NCI-H2196 (cell line): ENCODE measurements at regions not wholly inside any gene's neighbourhood (a gene's known extent, or its start where the extent isn't known, plus 50 kb on each side); places are given as distances from the start of the nearest gene placed in this dataset.

Experiments used
- DNase-seq: peaks from one replicate; lab custom pipeline; 2025; ENCODE audit not compliant: unreplicated experiment; lab: John Stamatoyannopoulos, UW

DNA sequence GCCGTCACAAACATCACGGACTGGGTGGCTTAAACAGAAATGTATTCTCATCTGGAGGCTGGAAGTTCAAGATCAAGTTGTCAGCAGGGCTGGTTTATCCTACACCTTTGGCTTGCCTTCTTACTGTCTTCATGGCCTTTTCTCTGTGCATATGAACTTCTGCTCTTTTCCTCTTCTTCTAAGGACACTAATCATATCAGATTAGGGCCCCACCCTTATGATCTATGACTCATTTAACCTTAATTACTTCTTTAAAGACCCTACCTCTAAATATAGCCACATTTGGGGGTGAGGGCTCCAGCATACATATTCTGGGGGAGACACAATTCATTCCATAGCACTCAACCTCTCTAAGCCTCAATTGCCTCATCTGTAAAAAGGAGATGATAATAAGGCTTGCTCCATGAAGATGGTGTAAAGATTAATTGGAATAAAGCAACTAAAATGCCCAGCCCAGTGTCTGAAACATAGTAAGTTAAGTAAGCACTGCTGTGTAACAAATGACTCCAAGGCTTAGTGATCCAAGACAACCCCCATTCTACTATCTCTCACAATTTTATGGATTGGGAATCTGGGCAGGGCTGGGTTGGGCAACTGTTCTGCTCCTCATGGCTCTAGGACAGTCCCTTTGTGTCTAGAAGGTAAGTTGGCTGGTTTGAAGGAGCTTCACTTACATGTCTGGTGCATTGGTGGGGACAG, 119.8 kb downstream of the BANF2 start:
- no peak for DNase-seq

DNA sequence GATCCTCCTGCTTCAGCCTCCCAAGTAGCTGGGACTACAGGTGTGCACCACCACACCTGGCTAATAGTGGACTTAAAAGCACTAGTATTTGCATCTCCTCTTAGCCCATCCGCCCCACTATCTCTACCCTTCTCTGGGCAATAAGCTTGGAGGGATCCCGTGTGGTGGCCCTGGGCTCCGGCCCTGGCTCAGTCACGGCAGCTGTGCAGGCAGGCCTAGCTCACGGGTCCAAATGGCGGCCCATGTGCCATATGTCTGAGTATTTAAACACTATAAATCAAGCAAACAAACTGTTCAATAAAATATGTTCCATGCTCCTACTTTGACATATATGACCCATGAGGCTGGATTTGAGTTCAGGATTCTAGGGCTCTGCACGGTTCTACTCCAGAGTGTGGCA, 118.4 kb downstream of the BANF2 start:
- no peak for DNase-seq

DNA sequence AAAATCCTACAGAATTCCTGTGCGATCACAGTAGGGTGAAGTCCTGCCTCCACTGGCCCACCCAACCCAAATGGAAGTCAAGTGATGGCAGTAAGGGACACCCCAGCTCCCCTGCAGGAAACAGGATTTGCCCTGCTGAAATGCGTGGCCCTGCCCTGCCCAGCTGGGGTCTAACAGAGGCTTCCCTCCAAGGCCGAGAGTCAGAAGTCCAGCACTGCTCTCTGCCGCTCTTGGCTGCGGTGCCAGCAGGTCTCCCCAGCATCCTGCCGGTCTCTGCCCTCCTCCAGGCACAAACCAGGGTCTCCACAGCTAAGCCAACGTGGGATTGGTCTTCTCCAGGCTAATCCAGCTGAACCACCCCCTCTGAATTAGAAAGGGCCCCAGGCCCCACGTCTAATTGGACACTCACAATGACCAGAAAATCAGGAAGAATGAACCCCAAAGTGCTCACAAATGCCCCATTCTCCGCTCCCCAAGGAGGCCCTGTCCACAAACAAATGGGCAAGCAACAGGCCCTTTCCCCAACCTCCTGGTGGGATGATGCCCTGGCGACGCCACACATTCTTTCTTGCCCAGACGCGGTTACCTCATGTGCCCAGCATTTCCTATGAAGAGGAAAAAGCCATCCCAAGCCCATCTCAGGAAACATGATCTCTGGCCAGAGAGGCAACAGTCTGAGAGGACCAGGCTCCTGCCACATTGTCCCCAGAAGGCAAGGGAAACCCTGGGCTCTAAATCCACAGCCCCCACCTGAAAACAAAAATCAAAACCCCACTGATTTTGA, 117.2 kb downstream of the BANF2 start:
- DNase-seq, result no peak

DNA sequence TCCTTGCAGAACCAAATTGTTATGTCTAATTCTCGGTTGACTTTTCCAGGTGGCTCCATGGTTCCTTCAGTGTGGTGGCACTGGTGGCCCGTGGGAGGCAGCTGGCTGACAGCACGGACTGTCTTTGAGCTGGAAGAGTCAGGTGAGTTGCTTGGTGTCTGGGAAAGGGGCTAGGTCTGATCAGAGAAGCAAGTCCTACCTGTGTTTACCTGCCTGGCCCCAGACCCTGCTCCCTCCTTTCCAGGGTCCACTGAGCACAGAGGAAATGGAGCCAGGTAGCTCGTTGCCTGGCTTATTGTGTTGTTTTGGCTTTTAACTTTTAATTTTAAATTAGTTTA, 111.8 kb downstream of the BANF2 start:
- no peak for DNase-seq

- DNase-seq, result no peak
Measured at GRCh38 chr20:17810847-17811627, 111.3 kb downstream of the BANF2 start.

DNA sequence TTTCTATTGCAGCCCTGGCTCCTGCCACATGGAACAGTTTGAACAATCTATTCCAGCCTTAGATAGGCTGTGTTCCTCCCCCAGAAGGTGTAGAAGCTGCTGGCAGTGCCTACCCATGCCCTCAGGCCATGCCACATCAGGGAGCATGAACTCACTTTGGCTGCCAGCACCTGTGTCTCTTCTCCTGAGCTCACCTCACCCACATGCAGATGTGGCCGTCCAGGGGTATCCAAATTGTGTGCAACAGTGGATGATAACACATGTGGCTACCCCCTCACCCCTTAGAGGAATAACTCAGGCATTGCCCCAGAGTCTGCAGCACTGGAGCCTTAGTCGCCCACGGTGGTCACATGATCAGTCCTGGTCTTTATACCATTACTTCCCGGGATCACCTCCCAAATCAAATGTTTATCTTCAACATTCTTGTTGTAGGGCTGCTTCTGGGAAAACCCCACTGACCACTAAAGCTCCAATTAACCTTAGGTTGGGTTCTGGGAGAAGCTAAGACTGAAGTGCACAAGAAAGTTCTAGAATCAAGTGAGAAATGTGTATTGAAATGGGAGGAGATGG, 110.4 kb downstream of the BANF2 start:
- no peak for DNase-seq

- no peak for DNase-seq
Measured at GRCh38 chr20:17809362-17810061, 109.7 kb downstream of the BANF2 start.

- no peak for DNase-seq
Measured at GRCh38 chr20:17808782-17809181, 109.0 kb downstream of the BANF2 start.

DNA sequence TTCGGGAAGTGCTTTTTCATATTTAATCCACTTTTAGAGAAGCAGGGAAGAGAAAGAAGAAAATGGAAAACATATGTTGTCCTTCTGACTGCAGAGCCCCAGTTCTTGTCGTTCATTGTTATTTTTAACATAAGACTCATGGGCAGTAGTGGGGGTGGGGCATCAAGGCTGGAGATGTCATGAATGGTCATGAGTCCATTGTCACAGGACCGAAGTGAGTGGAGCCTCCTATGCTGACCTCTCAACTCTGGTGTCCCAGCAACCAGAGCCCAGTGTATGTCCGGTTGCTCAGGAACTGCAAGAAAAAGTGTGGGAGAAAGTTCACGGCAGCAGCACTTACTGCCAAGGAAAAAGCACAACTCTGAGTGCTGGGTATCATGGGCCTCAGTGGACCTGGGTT, 108.6 kb downstream of the BANF2 start:
- no peak for DNase-seq

DNA sequence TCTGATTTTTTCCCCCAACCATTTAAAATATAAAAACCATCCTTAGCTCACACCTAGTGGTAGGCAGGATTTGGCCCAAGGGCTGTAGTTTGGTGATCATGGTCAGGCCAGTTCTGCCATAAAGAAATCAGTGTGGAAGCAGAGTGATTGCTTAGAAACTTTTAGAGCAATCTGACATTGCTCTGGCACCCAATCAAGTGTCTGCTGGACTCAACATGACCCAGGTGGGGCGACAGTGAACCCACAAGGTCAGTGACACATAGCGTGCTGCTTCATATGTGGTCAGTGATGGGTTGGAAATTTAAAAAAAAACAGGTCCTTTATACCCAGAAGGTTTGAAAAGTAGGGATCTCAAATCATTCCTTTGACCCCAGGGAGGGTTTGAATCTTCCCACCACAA, 107.9 kb downstream of the BANF2 start:
- DNase-seq, result no peak

GRCh38 chr20:17806739-17807441, 107.1 kb downstream of the BANF2 start:
- DNase-seq, result no peak

DNA sequence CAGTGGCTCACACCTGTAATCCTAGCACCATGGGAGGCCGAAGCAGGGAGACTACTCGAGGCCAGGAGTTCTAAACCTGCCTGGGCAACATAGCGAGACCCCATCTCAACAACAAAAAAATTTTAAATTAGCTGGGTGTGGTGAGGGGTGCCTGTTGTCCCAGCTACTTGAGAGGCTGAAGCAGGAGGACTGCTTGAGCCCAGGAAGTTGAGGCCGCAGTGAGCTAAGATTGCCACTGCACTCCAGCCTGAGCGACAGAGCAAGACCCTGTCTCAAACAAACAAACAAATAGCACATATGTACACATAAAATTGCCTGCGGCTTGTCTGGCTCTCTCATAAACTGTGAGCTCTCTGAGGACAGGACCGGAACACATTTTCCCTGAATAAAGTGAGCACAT, 106.3 kb downstream of the BANF2 start:
- no peak for DNase-seq

GRCh38 chr20:17803765-17804164, 104.0 kb downstream of the BANF2 start:
- no peak for DNase-seq

DNA sequence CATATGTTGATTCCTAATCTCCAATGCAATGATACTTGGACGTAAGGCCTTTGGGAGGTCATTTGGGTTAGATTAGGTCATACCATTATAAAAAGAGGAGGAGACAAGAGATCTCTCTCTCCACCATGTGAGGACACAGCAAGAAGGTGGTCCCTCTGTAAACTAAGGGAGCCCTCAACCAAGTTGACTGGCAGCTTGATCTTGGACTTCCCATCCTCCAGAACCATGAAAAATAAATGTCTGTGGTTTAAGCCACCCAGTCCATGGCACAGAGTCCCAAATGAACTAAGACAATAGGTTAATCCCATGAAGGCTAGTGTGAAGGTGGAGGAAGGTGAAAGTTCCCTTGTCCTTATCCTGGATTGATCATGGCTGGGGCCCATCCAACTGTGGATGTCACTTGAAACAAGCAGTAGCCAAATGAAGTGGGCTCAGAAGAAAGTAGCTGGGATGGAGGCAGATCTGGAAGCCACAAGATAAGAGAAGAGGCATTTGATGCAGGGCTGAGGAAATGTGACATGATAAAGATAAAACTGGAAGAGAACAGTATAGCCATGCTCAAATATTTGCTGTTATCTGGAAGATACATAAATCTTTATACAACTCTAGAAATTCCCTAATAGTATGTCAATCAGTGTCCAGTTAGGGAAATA, 99.9 kb downstream of the BANF2 start:
- no peak for DNase-seq

DNA sequence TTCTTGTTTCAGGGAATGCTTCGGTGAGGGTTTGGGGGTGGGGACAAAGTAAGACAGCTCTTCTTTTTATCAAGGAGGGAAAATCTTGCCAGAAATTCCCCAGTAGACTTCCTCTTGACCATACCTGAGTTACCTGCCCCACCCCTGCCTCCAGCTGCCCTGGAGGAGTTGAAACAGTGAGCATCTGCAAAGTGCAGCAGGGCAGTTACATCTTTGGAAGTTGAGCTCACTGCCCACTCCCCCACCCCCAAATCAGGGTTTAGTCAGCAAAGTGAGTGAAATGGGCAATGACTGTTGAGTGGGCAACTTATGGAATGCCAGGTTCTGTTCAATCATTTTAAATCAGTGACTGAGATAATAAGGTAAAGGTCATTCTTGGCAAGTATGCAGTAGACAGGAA, 98.8 kb downstream of the BANF2 start:
- DNase-seq, result no peak

DNA sequence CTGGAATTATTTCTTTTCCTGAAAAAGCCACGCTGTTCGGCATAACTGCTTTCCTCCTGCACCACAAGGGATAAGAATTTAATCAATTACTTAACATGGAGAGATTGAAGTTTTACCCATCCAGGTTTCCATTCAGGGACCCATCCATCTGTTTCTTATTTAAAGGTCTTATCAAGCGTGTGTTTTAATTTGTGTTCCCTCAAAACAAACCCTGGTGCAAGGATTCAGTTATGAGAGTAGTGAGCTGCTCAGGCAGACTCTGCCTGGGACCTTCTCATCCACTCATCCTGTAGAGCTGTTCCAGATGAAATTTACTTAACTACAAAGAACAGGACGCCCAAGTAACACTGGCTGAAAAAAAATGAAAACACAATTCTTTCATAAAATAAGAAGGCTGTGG, 97.8 kb downstream of the BANF2 start:
- DNase-seq, result no peak

DNA sequence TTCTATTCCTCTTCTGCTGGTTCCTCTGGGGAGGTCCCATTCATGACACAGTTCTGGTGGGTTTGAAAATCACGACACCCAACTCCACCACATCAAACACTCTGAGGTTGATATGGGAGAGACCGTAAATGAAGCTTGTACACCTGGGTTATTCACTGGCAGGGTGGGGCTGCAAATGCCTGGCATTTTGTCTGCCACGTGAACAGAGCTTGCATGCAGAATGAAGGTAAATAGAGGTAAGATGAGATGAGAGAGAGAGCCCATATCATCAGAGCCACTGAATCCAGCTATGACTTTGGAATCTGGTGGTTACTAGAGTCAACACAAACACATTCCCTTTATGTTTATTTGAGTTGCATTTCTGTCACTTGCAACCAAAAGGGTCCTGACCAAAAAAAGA, 97.4 kb downstream of the BANF2 start:
- no peak for DNase-seq

DNA sequence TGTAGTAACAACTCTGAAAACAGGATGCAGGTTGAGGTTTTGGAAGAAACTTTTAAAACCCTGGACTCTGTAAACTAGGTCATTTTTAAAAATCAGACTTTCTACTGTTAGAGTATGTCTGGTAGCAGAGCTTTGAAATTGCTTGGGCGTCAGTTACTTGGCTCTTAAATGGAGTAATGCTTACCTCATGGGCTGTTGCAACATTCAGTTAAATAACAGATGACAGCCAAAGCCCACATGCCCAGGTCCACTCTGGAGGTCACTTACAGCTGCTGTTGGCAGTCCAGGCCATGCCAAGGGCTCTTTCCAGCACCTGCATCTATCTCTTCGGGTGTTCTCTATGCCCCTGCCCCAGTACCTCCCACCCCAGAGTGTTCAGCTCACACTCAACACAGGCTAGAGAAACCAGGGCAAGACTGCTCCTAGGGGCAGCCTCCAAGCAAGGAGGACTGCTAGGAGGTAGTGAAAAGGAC, 96.4 kb downstream of the BANF2 start:
- no peak for DNase-seq

- DNase-seq, result no peak
Measured at GRCh38 chr20:17795501-17796071, 95.8 kb downstream of the BANF2 start.

- DNase-seq, result no peak
Measured at GRCh38 chr20:17795003-17795402, 95.2 kb downstream of the BANF2 start.
